Heart right ventricle (tissue), 16 donors: ENCODE measurements at regions not wholly inside any gene's neighbourhood (a gene's known extent, or its start where the extent isn't known, plus 50 kb on each side); places are given as distances from the start of the nearest gene placed in this dataset.

Source experiments
- ATAC-seq, 8 donors: fragments of 200-7000 bp; cut with Tn5 transposase; one replicate each; pipeline ENCODE4 v1.9.1; 2020; ENCODE audit warnings: mild to moderate bottlenecking in 8 of 8, moderate library complexity in 8 of 8, moderate number of reproducible peaks in 1 of 8
- DNase-seq, 2 donors: peaks; one replicate each; pipeline ENCODE4 v3.0.0-alpha.2; 2020
- H3K27ac ChIP-seq, 10 donors: fragments of 200-600 bp; sonication (generic) in 2 of 10; one replicate each; pipeline versions ENCODE4 v1.5.0 to v1.8.0; 2020 to 2022; ENCODE audit warnings: mild to moderate bottlenecking in 3 of 10
- H3K27me3 ChIP-seq, 7 donors: fragments of 200-600 bp; one replicate each; pipeline ENCODE4 v1.8.0; 2021 to 2022; ENCODE audit warnings: mild to moderate bottlenecking in 2 of 7
- H3K36me3 ChIP-seq, 9 donors: fragments of 200-600 bp; sonication (generic) in 1 of 9; one replicate each; pipeline versions ENCODE4 v1.5.0 to v1.8.0; 2020 to 2022; ENCODE audit warnings: mild to moderate bottlenecking in 2 of 9
- H3K4me1 ChIP-seq, 9 donors: fragments of 200-600 bp; sonication (generic) in 1 of 9; one replicate each; pipeline versions ENCODE4 v1.5.0 to v1.8.0; 2020 to 2022; ENCODE audit warnings: mild to moderate bottlenecking in 4 of 9
- H3K4me3 ChIP-seq, 10 donors: fragments of 200-600 bp; sonication (generic) in 2 of 10; one replicate each; pipeline versions ENCODE4 v1.5.0 to v1.8.0; 2020 to 2022; ENCODE audit warnings: mild to moderate bottlenecking in 7 of 10, moderate library complexity in 2 of 10
- H3K9me3 ChIP-seq, 11 donors: fragments of 200-600 bp in 10 of 11; sonication (generic) in 2 of 11; one replicate each; pipeline versions ENCODE4 v1.5.0 to v1.8.0; 2013 to 2022; ENCODE audit warnings: mild to moderate bottlenecking in 2 of 11, control low read depth in 1 of 11, moderate library complexity in 1 of 11
- CTCF ChIP-seq, 9 donors: fragments of 200-600 bp; sonication (generic) in 2 of 9; IDR thresholded peaks; one replicate each; pipeline versions ENCODE4 v1.5.0 to v1.8.0; 2021 to 2022; ENCODE audit warnings: antibody characterized with exemption in 9 of 9, mild to moderate bottlenecking in 5 of 9, moderate library complexity in 1 of 9
- WGBS, 2 donors: extraction: QIAGEN DNeasy Blood & Tissue Kit; methylation state at CpG; one replicate each; pipeline ENCODE4 v1.1.7; 2013; ENCODE audit warnings: inconsistent platforms in 1 of 2; 5-methylcytosine and 5-hydroxymethylcytosine counted together
- intact Hi-C, 10 donors: fragments of 100-400 bp; cut with DNase I; formaldehyde crosslinking; loops; one replicate each; pipeline versions ENCODE4 v1.11.1 to v1.14.2; 2022
- donor health status: Arrhythmogenic right ventricular cardiomyopathy.
- donor health status: ischemic (EF 13 %, LVEDD 7.1; RV severe dilation, severe dysfunction).
- donor health status: healthy with polysubstance abuse.
- donor health status: DM: no; HTN: yes; CAD: no.
- donor health status: DM: no; HTN: no; CAD: no.
- donor health status: ischemic (EF 25% LVEDD 6.9; RV normal size, moderate dysfunction).
- donor health status: ischemic (EF 25% LVEDD 5.7; RV mildly dilated, moderate dysfunction).
- donor health status: healthy.
- donor health status: DM: yes; HTN: yes; CAD: no.
- donor health status: Ischemic cardiomyopathy.
- donor health status: ischemic (EF 35%, LVEDD 5.7; RV mildly dilated, moderate dysfunction).
- donor health status: nonischemic (EF 11% LVEDD 7.7; RV severe dilation, severe dysfunction).
- donor health status: DM: yes; HTN: yes; CAD: no.
- donor health status: PGD.
- donor health status: ischemic (EF 29% LVEDD 5.4; RV normal size, mild dysfunction).
- donor health status: nonischemic (EF 23%, LVEDD 6.1; RV moderate dilation, normal function).

- peak overlapping the region in 3 of 10 donors; percentile 20 to 76 (median 22) for H3K27ac ChIP-seq
- no peak for DNase-seq
- peaks cover 0 to 6% (median 0%) of the 10 kb centered on the region in 11 donors for H3K9me3 ChIP-seq
- no peak for ATAC-seq
- H3K36me3 ChIP-seq: no peaks in the 10 kb centered on the region
- peaks cover 0 to 8% (median 0%) of the 10 kb centered on the region in 9 donors for H3K4me1 ChIP-seq
- intact Hi-C loops: no loop called here
- TF ChIP-seq CTCF (IDR thresholded peaks at IDR 0.05): no peak
- no peak overlapping the region for H3K4me3 ChIP-seq
- WGBS, 2 donors: 87 to 90% methylated on average over 5 of the region's 5 CpGs
- no peaks in the 10 kb centered on the region for H3K27me3 ChIP-seq
These were observed 681.9 kb downstream of the CDH11 start for GRCh38 chr16:64440005-64440404.

- DNase-seq (peak in 1 of 2 donors; percentile 23), ATAC-seq (peak in 7 of 8 donors; percentile 58 to 86 (median 75))
- Histone ChIP-seq H3K27ac (peak overlapping the region in 2 of 10 donors; percentile 17 to 23), H3K36me3 (no peaks in the 10 kb centered on the region), H3K4me1 (peaks cover 0 to 8% (median 0%) of the 10 kb centered on the region in 9 donors), H3K27me3 (no peaks in the 10 kb centered on the region), H3K9me3 (peaks cover 0 to 20% (median 4%) of the 10 kb centered on the region in 11 donors), H3K4me3 (no peak overlapping the region)
- TF ChIP-seq CTCF (IDR thresholded peaks at IDR 0.05): no peak
- intact Hi-C loops: no loop called here
- 36 to 44% methylated on average over 9 of the region's 9 CpGs for WGBS, 2 donors
These were observed 684.0 kb downstream of the CDH11 start for GRCh38 chr16:64437706-64438324.

- Histone ChIP-seq H3K27ac (no peak overlapping the region), H3K4me1 (peaks cover 0 to 8% (median 0%) of the 10 kb centered on the region in 9 donors), H3K9me3 (peaks cover 0 to 31% (median 8%) of the 10 kb centered on the region in 11 donors), H3K36me3 (no peaks in the 10 kb centered on the region), H3K27me3 (no peaks in the 10 kb centered on the region), H3K4me3 (no peak overlapping the region)
- intact Hi-C loops: no loop called here
- DNase-seq: no peak
- no peak for TF ChIP-seq CTCF (IDR thresholded peaks at IDR 0.05)
- ATAC-seq: peak in 3 of 8 donors; percentile 41 to 52 (median 48)
- 23 to 39% methylated on average over 4 of the region's 4 CpGs for WGBS, 2 donors
These were observed 687.3 kb downstream of the CDH11 start for GRCh38 chr16:64434526-64435069.

- no peak overlapping the region for H3K27ac ChIP-seq
- H3K9me3 ChIP-seq: peaks cover 0 to 25% (median 8%) of the 10 kb centered on the region in 11 donors
- WGBS, 2 donors: 76 to 80% methylated on average over 5 of the region's 5 CpGs
- H3K4me3 ChIP-seq: no peak overlapping the region
- no peaks in the 10 kb centered on the region for H3K27me3 ChIP-seq
- TF ChIP-seq CTCF (IDR thresholded peaks at IDR 0.05): no peak
- intact Hi-C loops: no loop called here
- no peak for ATAC-seq
- DNase-seq: no peak
- H3K36me3 ChIP-seq: no peaks in the 10 kb centered on the region
- H3K4me1 ChIP-seq: no peaks in the 10 kb centered on the region
These were observed 693.3 kb downstream of the CDH11 start for GRCh38 chr16:64428463-64429113.
